GM12878 (cell line): ENCODE measurements at regions not wholly inside any gene's neighbourhood (a gene's known extent, or its start where the extent isn't known, plus 50 kb on each side); places are given as distances from the start of the nearest gene placed in this dataset.

Experiments
- ATAC-seq: fragments of 200-7000 bp; cut with Tn5 transposase; 3 replicates; pipeline ENCODE4 v1.9.1; 2020; ENCODE audit warnings: mild to moderate bottlenecking, moderate library complexity
- BruUV-seq: library from RNA; stranded (reverse); fragments of 400-500 nt; replicated peaks from 2 replicates; lab custom pipeline; 2021; lab: Mats Ljungman, UMichigan
- CTCF ChIA-PET: fragments of 300-600 bp; sonication (Branson Sonifier 250); formaldehyde crosslinking; extraction: SDS; loops from one replicate; lab custom pipeline; 2021; ENCODE audit warnings: inconsistent platforms; lab: Yijun Ruan, JAX
- POLR2A ChIA-PET: fragments of 350-600 bp; formaldehyde crosslinking; extraction: SDS; loops from one replicate; lab custom pipeline; 2021; ENCODE audit warnings: inconsistent platforms; lab: Charles Lee
- RAD21 ChIA-PET: fragments of 300-600 bp; sonication (Branson Sonifier 250); formaldehyde crosslinking; loops from one replicate; lab custom pipeline; 2023; ENCODE audit warnings: antibody characterized with exemption; ENCODE audit not compliant: unreplicated experiment; lab: Charles Lee
- SMC1A ChIA-PET: fragments of 300-600 bp; sonication (Branson Sonifier 250); formaldehyde crosslinking; loops from one replicate; lab custom pipeline; 2023; ENCODE audit not compliant: unreplicated experiment, uncharacterized antibody; lab: Charles Lee
- DNase-seq: peaks from one replicate; pipeline ENCODE4 v3.0.0-alpha.2; 2011; ENCODE audit warnings: low read depth, low spot score
- FAIRE-seq: peaks from 3 replicates; lab custom pipeline; 2011; peaks lifted over from hg19 to GRCh38; lab: Jason Lieb, UNC
- H2AFZ ChIP-seq: 2 replicates; pipeline ENCODE4 v1.6.0; 2011; ENCODE audit warnings: low read depth, low read length, control low read depth; ENCODE audit not compliant: control insufficient read depth
- H3K27ac ChIP-seq: 2 replicates; pipeline ENCODE4 v1.5.1; 2011; ENCODE audit warnings: control low read depth; ENCODE audit not compliant: control insufficient read depth, insufficient read depth
- H3K27me3 ChIP-seq, 2 experiments: replicated peaks in 1 of 2; 2 replicates each; pipeline versions ENCODE4 v1.6.0 to v1.6.1; 2011; ENCODE audit warnings: low read length in 1 of 2; ENCODE audit not compliant: control insufficient read depth in 2 of 2, insufficient read depth in 2 of 2
- H3K36me3 ChIP-seq, 2 experiments: 2 replicates each; pipeline ENCODE4 v1.5.1; 2011; ENCODE audit warnings: low read length in 1 of 2; ENCODE audit not compliant: control insufficient read depth in 2 of 2, insufficient read depth in 2 of 2
- H3K4me1 ChIP-seq: 2 replicates; pipeline ENCODE4 v1.6.1; 2011; ENCODE audit warnings: mild to moderate bottlenecking, low read length, moderate library complexity, mixed read lengths; ENCODE audit not compliant: control insufficient read depth, insufficient read depth
- H3K4me2 ChIP-seq: 2 replicates; pipeline ENCODE4 v1.6.0; 2011; ENCODE audit warnings: control low read depth; ENCODE audit not compliant: control insufficient read depth, insufficient read depth
- H3K4me3 ChIP-seq: fragments of 200-600 bp; sonication (generic); 2 replicates; pipeline ENCODE4 v1.5.1; 2016
- H3K79me2 ChIP-seq: 2 replicates; pipeline ENCODE4 v1.6.0; 2011; ENCODE audit warnings: low read length; ENCODE audit not compliant: control insufficient read depth, insufficient read depth
- H3K9ac ChIP-seq: 2 replicates; pipeline ENCODE4 v1.8.0; 2011; ENCODE audit warnings: low read length, control low read depth, mixed read lengths; ENCODE audit not compliant: control insufficient read depth, insufficient read depth
- H3K9me3 ChIP-seq: replicated peaks from 3 replicates; pipeline ENCODE4 v1.5.1; 2011; ENCODE audit warnings: mild to moderate bottlenecking, low read length; ENCODE audit not compliant: control insufficient read depth, insufficient read depth
- H4K20me1 ChIP-seq: 2 replicates; pipeline ENCODE4 v1.6.0; 2011; ENCODE audit not compliant: control insufficient read depth, insufficient read depth
- CBFB ChIP-seq: IDR thresholded peaks from 2 replicates; pipeline ENCODE4 v1.6.1; 2016; ENCODE audit warnings: antibody characterized with exemption, low read depth
- CTCF ChIP-seq, 3 experiments: IDR thresholded peaks in 2 of 3; conservative IDR thresholded peaks in 1 of 3; 2 replicates each; pipeline ENCODE4 v1.5.1; 2011; ENCODE audit warnings: low read depth in 3 of 3, low read length in 3 of 3, mild to moderate bottlenecking in 3 of 3, control low read depth in 2 of 3, moderate library complexity in 2 of 3, inconsistent platforms in 1 of 3, mixed read lengths in 1 of 3; ENCODE audit not compliant: control insufficient read depth in 2 of 3, insufficient read depth in 1 of 3; ENCODE audit errors: extremely low read depth in 1 of 3
- ETV6 ChIP-seq, 2 experiments: fragments of 450-650 bp in 1 of 2; IDR thresholded peaks in 1 of 2; conservative IDR thresholded peaks in 1 of 2; 2 replicates each; pipeline ENCODE4 v1.6.1; 2014; ENCODE audit warnings: antibody characterized with exemption in 1 of 2, borderline replicate concordance in 1 of 2, low read depth in 1 of 2, mild to moderate bottlenecking in 1 of 2, moderate library complexity in 1 of 2
- IKZF1 ChIP-seq: fragments of 450-650 bp; conservative IDR thresholded peaks from 2 replicates; pipeline ENCODE4 v1.6.1; 2017; ENCODE audit warnings: antibody characterized with exemption, mild to moderate bottlenecking
- NRF1 ChIP-seq: conservative IDR thresholded peaks from 2 replicates; pipeline ENCODE4 v1.6.1; 2011; ENCODE audit warnings: mild to moderate bottlenecking, low read depth, low read length, improper control_type of control experiment
- ZBTB40 ChIP-seq: fragments of 450-650 bp; IDR thresholded peaks from 2 replicates; pipeline ENCODE4 v1.6.1; 2016; ENCODE audit warnings: mild to moderate bottlenecking, moderate library complexity, borderline replicate concordance
- WGBS: methylation state at CpG from one replicate; pipeline ENCODE4 v1.1.6; 2016; ENCODE audit warnings: low lambda C conversion rate; ENCODE audit not compliant: insufficient replicate concordance, insufficient coverage; ENCODE audit errors: missing lambda C conversion rate; 5-methylcytosine and 5-hydroxymethylcytosine counted together
- in situ Hi-C: fragments of 300-500 bp; cut with MboI; formaldehyde crosslinking; loops from 9 replicates; pipeline ENCODE4 v1.14.3; 2018; ENCODE audit warnings: mixed read lengths
- intact Hi-C: fragments of 100-400 bp; cut with micrococcal nuclease; formaldehyde crosslinking; loops from one replicate; pipeline ENCODE4 v1.14.2; 2022; ENCODE audit not compliant: unreplicated experiment

- ChIA-PET POLR2A (no interaction called here), RAD21 (no interaction called here), SMC1A (no interaction called here), CTCF (interaction anchor here (0.9 kb wide), 1 partner anchor 11 kb away, joined by 3 read pairs; no protein-coding TSS in a partner anchor)
- Histone ChIP-seq H3K27ac (no peak overlapping the region), H3K9me3 (no peaks in the 10 kb centered on the region), H3K9ac (no peak overlapping the region), H3K4me2 (no peak overlapping the region), H4K20me1 (no peaks in the 10 kb centered on the region), H3K36me3 (no peaks in the 10 kb centered on the region), H3K79me2 (no peaks in the 10 kb centered on the region), H2AFZ (no peak overlapping the region), H3K4me3 (no peak overlapping the region), H3K4me1 (no peaks in the 10 kb centered on the region), H3K27me3 (no peaks in the 10 kb centered on the region)
- DNase-seq (no peak), ATAC-seq (no peak), FAIRE-seq (no peak)
- TF ChIP-seq IKZF1 (no peak), CTCF (IDR thresholded peaks at IDR 0.05 in 2 of 3, conservative IDR thresholded peaks at IDR 0.05 in 1 of 3; ENCODE audit: control insufficient read depth in 2 of 3, extremely low read depth in 1 of 3, insufficient read depth in 1 of 3, low read depth in 3 of 3, low read length in 3 of 3) (no peak)
- WGBS = 12% methylated on average over 5 of the region's 5 CpGs
- BruUV-seq = no TSS peak
- intact Hi-C loops (no loop called here), in situ Hi-C loops (no loop called here)
These were observed 416.1 kb downstream of the ZNF536 start for GRCh38 chr19:30788105-30788765.

GRCh38 chr19:30785458-30786137 is 413.4 kb downstream of the ZNF536 start:
- 0% methylated on average over 5 of the region's 5 CpGs for WGBS
- SMC1A ChIA-PET = interaction anchor here (0.7 kb wide), 1 partner anchor 1438 kb away, joined by 3 read pairs; no protein-coding TSS in a partner anchor
- no peak overlapping the region for H2AFZ ChIP-seq

More at GRCh38 chr19:30785458-30786137, 413.4 kb downstream of the ZNF536 start:
- ATAC-seq (no peak), DNase-seq (no peak), FAIRE-seq (no peak)
- Histone ChIP-seq H3K4me2 (no peak overlapping the region), H3K4me3 (no peak overlapping the region), H3K36me3 (no peaks in the 10 kb centered on the region), H3K27ac (no peak overlapping the region), H3K4me1 (no peaks in the 10 kb centered on the region), H3K9me3 (no peaks in the 10 kb centered on the region), H3K27me3 (no peaks in the 10 kb centered on the region), H3K9ac (no peak overlapping the region), H4K20me1 (no peaks in the 10 kb centered on the region), H3K79me2 (no peaks in the 10 kb centered on the region)
- no TSS peak for BruUV-seq
- intact Hi-C loops (no loop called here), in situ Hi-C loops (no loop called here)
- ChIA-PET POLR2A (no interaction called here), CTCF (no interaction called here), RAD21 (no interaction called here)
- no peak for TF ChIP-seq ETV6 (conservative IDR thresholded peaks at IDR 0.05 in 1 of 2, IDR thresholded peaks at IDR 0.05 in 1 of 2; ENCODE audit: borderline replicate concordance in 1 of 2, low read depth in 1 of 2)
- TF ChIP-seq ZBTB40 = no peak
- no peak for TF ChIP-seq NRF1
- no peak for TF ChIP-seq CBFB
